ENCODE measurements at regions not wholly inside any gene's neighbourhood (a gene's known extent, or its start where the extent isn't known, plus 50 kb on each side); places are given as distances from the start of the nearest gene placed in this dataset.

GRCh38 chr4:18262832-18263231 lies 241.3 kb upstream of the LCORL start:
- FAIRE-seq (no peak), DNase-seq (no peak)
- no peaks in the 10 kb centered on the region for H3K4me1 ChIP-seq (ENCODE audit: control insufficient read depth in 2 of 3, insufficient read depth in 2 of 3, low read depth in 1 of 3, low read length in 3 of 3)
- H3K27me3 ChIP-seq (ENCODE audit: control insufficient read depth, insufficient read depth, low read length), result no peaks in the 10 kb centered on the region
- H3K27ac ChIP-seq (ENCODE audit: low read depth in 2 of 2, low read length in 2 of 2), result no peak overlapping the region
- no peaks in the 10 kb centered on the region for H3K9me3 ChIP-seq (ENCODE audit: control insufficient read depth in 2 of 3, insufficient read depth in 1 of 3, low read length in 3 of 3)
- no peak overlapping the region for H3K9ac ChIP-seq (ENCODE audit: low read length in 3 of 3)
- intact Hi-C loops (cut with DNase I), result no loop called here
- TF ChIP-seq CTCF (IDR thresholded peaks at IDR 0.05; ENCODE audit: borderline replicate concordance, extremely low read depth, insufficient read depth), result no peak
- H3K36me3 ChIP-seq (ENCODE audit: control insufficient read depth in 2 of 3, insufficient read depth in 3 of 3, low read length in 3 of 3), result no peaks in the 10 kb centered on the region
- H3K4me3 ChIP-seq (ENCODE audit: low read length in 3 of 3), result no peak overlapping the region

GRCh38 chr4:18252052-18252451 lies 230.5 kb upstream of the LCORL start:
- H3K4me3 ChIP-seq (ENCODE audit: low read length in 3 of 3), result no peak overlapping the region
- no peak overlapping the region for H3K27ac ChIP-seq (ENCODE audit: low read depth in 2 of 2, low read length in 2 of 2)
- TF ChIP-seq CTCF (IDR thresholded peaks at IDR 0.05; ENCODE audit: borderline replicate concordance, extremely low read depth, insufficient read depth), result no peak
- intact Hi-C loops (cut with DNase I), result no loop called here
- no peaks in the 10 kb centered on the region for H3K9me3 ChIP-seq (ENCODE audit: control insufficient read depth in 2 of 3, insufficient read depth in 1 of 3, low read length in 3 of 3)
- H3K27me3 ChIP-seq (ENCODE audit: control insufficient read depth, insufficient read depth, low read length), result no peaks in the 10 kb centered on the region
- DNase-seq (no peak), FAIRE-seq (no peak)
- H3K4me1 ChIP-seq (ENCODE audit: control insufficient read depth in 2 of 3, insufficient read depth in 2 of 3, low read depth in 1 of 3, low read length in 3 of 3), result no peaks in the 10 kb centered on the region
- no peak overlapping the region for H3K9ac ChIP-seq (ENCODE audit: low read length in 3 of 3)
- H3K36me3 ChIP-seq (ENCODE audit: control insufficient read depth in 2 of 3, insufficient read depth in 3 of 3, low read length in 3 of 3), result no peaks in the 10 kb centered on the region

- no peak for FAIRE-seq
- DNase-seq, result no peak
These were observed 229.0 kb upstream of the LCORL start for GRCh38 chr4:18250564-18250963.

More at GRCh38 chr4:18250564-18250963, 229.0 kb upstream of the LCORL start:
- no peaks in the 10 kb centered on the region for H3K27me3 ChIP-seq (ENCODE audit: control insufficient read depth, insufficient read depth, low read length)
- no peak for TF ChIP-seq CTCF (IDR thresholded peaks at IDR 0.05; ENCODE audit: borderline replicate concordance, extremely low read depth, insufficient read depth)
- H3K4me3 ChIP-seq (ENCODE audit: low read length in 3 of 3), result no peak overlapping the region
- intact Hi-C loops (cut with DNase I), result no loop called here
- no peaks in the 10 kb centered on the region for H3K4me1 ChIP-seq (ENCODE audit: control insufficient read depth in 2 of 3, insufficient read depth in 2 of 3, low read depth in 1 of 3, low read length in 3 of 3)
- H3K27ac ChIP-seq (ENCODE audit: low read depth in 2 of 2, low read length in 2 of 2), result no peak overlapping the region
- no peaks in the 10 kb centered on the region for H3K36me3 ChIP-seq (ENCODE audit: control insufficient read depth in 2 of 3, insufficient read depth in 3 of 3, low read length in 3 of 3)
- no peak overlapping the region for H3K9ac ChIP-seq (ENCODE audit: low read length in 3 of 3)
- H3K9me3 ChIP-seq (ENCODE audit: control insufficient read depth in 2 of 3, insufficient read depth in 1 of 3, low read length in 3 of 3), result no peaks in the 10 kb centered on the region

All from kidney (tissue), 13 donors.